Activated CD8-positive, alpha-beta T cell treated with anti-CD3 and anti-CD28 coated beads for 36 hours (primary cell): ENCODE measurements at regions not wholly inside any gene's neighbourhood (a gene's known extent, or its start where the extent isn't known, plus 50 kb on each side); places are given as distances from the start of the nearest gene placed in this dataset.

Experiments
- ATAC-seq: fragments of 200-7000 bp; cut with Tn5 transposase; one replicate; pipeline ENCODE4 v1.10.0; 2021; ENCODE audit warnings: mild to moderate bottlenecking, moderate library complexity
- CTCF ChIA-PET: fragments of 350-600 bp; sonication (Branson Sonifier 250); formaldehyde crosslinking; loops from one replicate; lab custom pipeline; 2021; ENCODE audit warnings: antibody characterized with exemption; lab: Charles Lee
- POLR2A ChIA-PET: fragments of 350-600 bp; sonication (Branson Sonifier 250); formaldehyde crosslinking; loops from one replicate; lab custom pipeline; 2021; ENCODE audit warnings: antibody characterized with exemption; lab: Charles Lee
- DNase-seq: peaks from one replicate; pipeline ENCODE4 v3.0.0-alpha.2; 2020
- H3K27ac Mint-ChIP-seq: one replicate; pipeline ENCODE4 v1.8.0; 2021; ENCODE audit warnings: mild to moderate bottlenecking, mixed read lengths
- H3K27me3 Mint-ChIP-seq: one replicate; pipeline ENCODE4 v1.8.0; 2021; ENCODE audit warnings: mixed read lengths
- H3K36me3 Mint-ChIP-seq: one replicate; pipeline ENCODE4 v1.8.0; 2021; ENCODE audit warnings: low read depth, mixed read lengths
- H3K4me1 Mint-ChIP-seq: one replicate; pipeline ENCODE4 v1.8.0; 2021; ENCODE audit warnings: low read depth, mixed read lengths
- H3K4me3 Mint-ChIP-seq: one replicate; pipeline ENCODE4 v1.8.0; 2021; ENCODE audit warnings: mild to moderate bottlenecking, moderate library complexity, mixed read lengths
- H3K9me3 Mint-ChIP-seq: one replicate; pipeline ENCODE4 v1.8.0; 2021; ENCODE audit warnings: mixed read lengths
- CTCF ChIP-seq: fragments of 200-600 bp; IDR thresholded peaks from one replicate; pipeline ENCODE4 v1.8.0; 2022; ENCODE audit warnings: antibody characterized with exemption, mild to moderate bottlenecking
- intact Hi-C: fragments of 100-400 bp; cut with micrococcal nuclease; formaldehyde crosslinking; loops from one replicate; pipeline ENCODE4 v1.10.0; 2022

- ChIA-PET CTCF (no interaction called here), POLR2A (no interaction called here)
- intact Hi-C loops, result no loop called here
- TF ChIP-seq CTCF, result no peak
- Mint-ChIP-seq H3K4me1 (no peaks in the 10 kb centered on the region), H3K36me3 (no peaks in the 10 kb centered on the region), H3K9me3 (no peaks in the 10 kb centered on the region), H3K4me3 (no peak overlapping the region), H3K27ac (no peak overlapping the region), H3K27me3 (peaks cover 8% of the 10 kb centered on the region)
- ATAC-seq (no peak), DNase-seq (no peak)
Measured at GRCh38 chr6:1251198-1252155, 60.4 kb upstream of the FOXQ1 start.

GRCh38 chr6:1250489-1251197, 61.3 kb upstream of the FOXQ1 start:
- no peak for TF ChIP-seq CTCF
- DNase-seq (no peak), ATAC-seq (no peak)
- intact Hi-C loops, result no loop called here
- CTCF ChIA-PET, result no interaction called here
- H3K9me3 Mint-ChIP-seq, result no peaks in the 10 kb centered on the region
- no peak overlapping the region for H3K4me3 Mint-ChIP-seq
- no peaks in the 10 kb centered on the region for H3K36me3 Mint-ChIP-seq
- peaks cover 7% of the 10 kb centered on the region for H3K27me3 Mint-ChIP-seq
- POLR2A ChIA-PET, result no interaction called here
- no peaks in the 10 kb centered on the region for H3K4me1 Mint-ChIP-seq
- no peak overlapping the region for H3K27ac Mint-ChIP-seq

DNA sequence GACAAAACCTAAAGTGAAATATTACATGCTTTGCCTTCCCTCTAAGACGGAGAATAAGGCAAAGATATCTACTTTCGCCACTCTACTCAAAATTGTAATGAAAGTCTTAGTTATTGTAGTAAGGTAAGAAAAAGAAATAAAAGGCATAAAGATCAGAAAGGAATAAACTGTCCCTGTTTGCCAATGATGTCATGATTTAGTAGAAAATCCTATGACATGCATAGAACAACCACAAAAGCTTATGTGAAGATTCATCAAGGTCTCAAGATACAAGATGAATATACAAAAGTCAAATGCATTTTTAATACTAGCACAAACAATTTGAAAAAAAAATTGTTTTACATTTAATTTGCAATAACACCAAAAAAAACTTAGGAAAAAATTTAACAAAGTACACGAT, 64.0 kb upstream of the FOXQ1 start:
- TF ChIP-seq CTCF, result no peak
- ChIA-PET CTCF (no interaction called here), POLR2A (no interaction called here)
- intact Hi-C loops, result no loop called here
- Mint-ChIP-seq H3K27me3 (peaks cover 2% of the 10 kb centered on the region), H3K9me3 (no peaks in the 10 kb centered on the region), H3K4me1 (no peaks in the 10 kb centered on the region), H3K4me3 (no peak overlapping the region), H3K36me3 (no peaks in the 10 kb centered on the region), H3K27ac (no peak overlapping the region)
- no peak for ATAC-seq
- no peak for DNase-seq

DNA sequence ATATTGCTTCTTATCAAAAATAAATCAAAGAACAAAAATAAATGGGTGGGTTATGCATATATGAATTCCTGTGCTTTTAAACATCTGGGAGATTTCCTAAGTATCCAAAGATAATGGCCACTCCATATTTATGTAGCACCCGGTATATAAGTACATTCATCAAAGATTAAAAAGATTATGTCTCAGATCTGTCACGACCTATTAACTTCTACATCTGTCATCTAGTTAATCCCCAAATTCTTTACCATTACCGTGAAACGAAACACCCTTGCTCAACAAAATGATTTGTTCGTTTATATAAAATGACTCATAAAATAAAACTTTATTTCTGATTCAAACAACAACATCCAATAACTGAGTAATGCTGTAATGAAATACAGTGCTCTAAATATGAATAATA, 64.8 kb upstream of the FOXQ1 start:
- DNase-seq (no peak), ATAC-seq (no peak)
- no peaks in the 10 kb centered on the region for H3K27me3 Mint-ChIP-seq
- CTCF ChIA-PET, result no interaction called here
- no peak overlapping the region for H3K27ac Mint-ChIP-seq
- H3K9me3 Mint-ChIP-seq, result no peaks in the 10 kb centered on the region
- TF ChIP-seq CTCF, result no peak
- no peak overlapping the region for H3K4me3 Mint-ChIP-seq
- H3K36me3 Mint-ChIP-seq, result no peaks in the 10 kb centered on the region
- no peaks in the 10 kb centered on the region for H3K4me1 Mint-ChIP-seq
- intact Hi-C loops, result no loop called here
- POLR2A ChIA-PET, result no interaction called here

GRCh38 chr6:1244941-1245340, 67.0 kb upstream of the FOXQ1 start:
- Mint-ChIP-seq H3K36me3 (no peaks in the 10 kb centered on the region), H3K4me3 (no peak overlapping the region), H3K9me3 (no peaks in the 10 kb centered on the region), H3K27me3 (peaks cover 2% of the 10 kb centered on the region), H3K27ac (no peak overlapping the region), H3K4me1 (no peaks in the 10 kb centered on the region)
- TF ChIP-seq CTCF, result no peak
- ChIA-PET CTCF (no interaction called here), POLR2A (no interaction called here)
- DNase-seq, result no peak
- ATAC-seq, result no peak
- intact Hi-C loops, result no loop called here
